NCI-H146 treated with DMSO at 0.1 percent for 48 hours (cell line): ENCODE measurements at regions not wholly inside any gene's neighbourhood (a gene's known extent, or its start where the extent isn't known, plus 50 kb on each side); places are given as distances from the start of the nearest gene placed in this dataset.
"Not testable (repeated sequence)": the region's sequence is repeated elsewhere in the genome, so short reads cannot be mapped to it uniquely, and the experiment has no call there.

ENCODE experiments used
- DNase-seq: peaks from one replicate; lab custom pipeline; 2025; ENCODE audit not compliant: unreplicated experiment; lab: John Stamatoyannopoulos, UW

DNA sequence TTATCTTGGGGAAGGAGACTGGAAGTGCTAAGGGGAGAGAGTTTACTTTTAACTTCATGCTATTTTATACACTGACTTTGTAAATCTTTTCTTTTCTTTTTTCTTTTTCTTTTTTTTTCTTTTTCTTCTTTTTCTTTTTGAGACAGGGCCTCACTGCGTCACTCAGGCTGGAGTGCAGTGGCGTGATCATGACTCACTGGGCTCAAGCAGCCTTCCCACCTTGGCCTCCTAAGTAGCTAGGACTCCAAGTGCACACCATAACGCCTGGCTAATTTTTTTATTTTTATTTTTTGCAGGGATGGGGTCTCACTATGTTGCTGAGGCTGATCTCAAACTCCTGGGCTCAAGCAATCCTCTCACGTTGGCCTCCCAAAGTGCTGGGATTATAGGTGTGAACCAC is 294.6 kb upstream of the PRICKLE1 start:
- no peak for DNase-seq

DNA sequence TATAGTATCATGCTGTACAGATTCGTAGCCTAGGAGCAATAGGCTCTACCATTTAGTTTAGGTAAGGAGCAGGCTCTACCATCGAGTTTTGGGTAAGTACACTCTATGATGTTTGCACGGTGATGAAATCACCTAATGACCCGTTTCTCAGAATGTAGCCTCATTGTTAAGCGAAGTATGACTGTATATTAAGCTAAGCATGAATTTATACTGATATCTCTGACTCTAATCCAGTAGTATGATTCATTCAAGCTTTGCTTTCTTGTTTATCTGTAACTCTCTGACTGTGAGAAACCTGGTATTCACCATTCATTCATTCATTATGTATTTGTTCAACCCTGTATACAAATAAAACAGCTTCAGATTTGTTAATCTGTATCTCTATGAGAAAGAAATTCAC is 283.9 kb upstream of the PRICKLE1 start:
- no peak for DNase-seq

DNA sequence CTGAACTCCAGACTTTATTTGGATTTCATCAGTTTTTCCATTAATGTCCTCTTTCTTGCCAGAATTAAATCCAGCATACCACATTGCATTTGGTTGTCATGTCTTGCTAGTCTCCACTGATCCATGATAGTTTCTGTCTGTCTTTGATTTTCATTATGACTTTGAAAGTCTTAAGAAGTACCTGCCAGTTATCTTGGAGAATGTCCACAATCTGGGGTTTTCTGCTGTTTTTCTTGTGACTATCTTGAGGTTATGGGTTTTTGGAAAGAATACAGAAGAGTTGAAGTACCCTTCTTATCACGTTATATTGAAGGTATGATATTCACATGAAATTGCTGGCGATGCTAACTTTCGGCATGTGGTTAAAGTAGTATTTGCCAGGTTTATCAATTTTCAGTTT is 282.3 kb upstream of the PRICKLE1 start:
- no peak for DNase-seq

DNA sequence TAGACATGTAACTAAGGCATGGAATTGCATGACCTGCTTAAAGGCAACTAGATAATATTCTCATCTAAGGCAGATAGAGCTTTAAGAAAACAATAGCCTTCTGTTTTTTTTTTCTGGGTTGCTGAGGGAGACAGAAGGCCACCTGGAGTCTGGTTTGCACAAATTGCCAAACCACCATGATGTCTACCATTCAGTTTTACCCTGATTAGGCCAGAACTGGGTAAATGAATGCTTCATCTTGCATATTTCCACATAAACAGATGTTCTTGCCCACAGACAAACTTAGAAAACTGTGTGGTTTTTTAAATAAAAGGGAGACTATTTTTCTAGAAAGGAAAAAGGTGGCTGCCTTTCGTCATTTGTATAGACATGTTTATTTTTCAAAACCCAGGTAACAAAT is 278.7 kb upstream of the PRICKLE1 start:
- DNase-seq = no peak

DNA sequence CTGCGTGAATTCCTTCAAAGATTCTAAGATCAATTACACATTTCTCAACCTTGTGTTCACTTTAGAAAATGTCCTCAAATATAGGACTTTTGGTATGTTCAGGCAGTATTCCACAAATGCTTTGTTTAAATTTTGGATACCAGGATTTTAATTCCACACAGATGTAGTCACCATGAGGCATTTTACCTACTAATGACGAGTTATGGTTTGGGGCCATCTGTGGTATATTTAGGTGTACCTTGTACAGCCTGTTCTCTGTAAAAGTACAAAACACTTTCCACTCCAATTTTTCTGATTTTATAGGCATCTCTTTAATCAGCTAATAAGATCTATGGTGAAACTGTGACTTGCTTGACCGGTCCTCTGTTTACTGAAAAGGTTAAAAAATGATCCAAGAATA is 275.7 kb upstream of the PRICKLE1 start:
- DNase-seq = no peak

DNA sequence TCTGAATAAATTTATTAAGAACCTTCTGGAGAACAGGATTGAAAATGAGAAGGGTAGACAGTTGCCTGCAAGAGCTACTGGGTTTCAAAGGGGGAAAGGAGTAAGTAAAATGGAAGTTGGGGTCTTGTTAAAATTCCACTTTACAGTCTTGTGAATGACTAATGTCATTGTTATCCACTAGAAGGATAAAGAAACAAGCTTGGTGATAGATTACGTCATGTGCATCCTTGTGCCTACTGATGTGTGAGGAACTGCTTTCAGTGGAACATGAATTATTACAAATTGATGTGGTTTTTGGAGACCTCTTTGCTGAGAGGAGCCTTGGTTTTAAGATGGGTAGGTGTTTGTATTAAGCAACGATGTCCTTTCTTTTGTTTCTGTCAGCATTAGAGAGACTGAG is 272.5 kb upstream of the PRICKLE1 start:
- DNase-seq = no peak

DNA sequence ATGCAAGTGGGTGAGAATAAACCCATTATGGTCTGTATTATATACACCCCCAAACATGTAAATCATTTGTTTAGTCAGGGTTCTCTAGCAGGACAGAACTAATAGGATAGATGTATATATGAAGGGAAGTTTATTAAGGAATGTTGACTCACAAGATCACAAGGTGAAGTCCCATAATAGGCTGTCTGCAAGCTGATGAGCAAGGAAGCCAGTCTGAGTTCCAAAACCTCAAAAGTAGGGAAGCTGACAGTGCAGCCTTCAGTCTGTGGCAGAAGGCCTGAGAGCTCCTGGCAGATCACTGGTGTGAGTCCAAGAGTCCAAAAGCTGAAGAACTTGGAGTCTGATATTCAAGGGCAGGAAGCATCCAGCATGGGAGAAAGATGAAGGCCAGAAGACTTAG is 270.8 kb upstream of the PRICKLE1 start:
- not testable (repeated sequence) for DNase-seq

DNA sequence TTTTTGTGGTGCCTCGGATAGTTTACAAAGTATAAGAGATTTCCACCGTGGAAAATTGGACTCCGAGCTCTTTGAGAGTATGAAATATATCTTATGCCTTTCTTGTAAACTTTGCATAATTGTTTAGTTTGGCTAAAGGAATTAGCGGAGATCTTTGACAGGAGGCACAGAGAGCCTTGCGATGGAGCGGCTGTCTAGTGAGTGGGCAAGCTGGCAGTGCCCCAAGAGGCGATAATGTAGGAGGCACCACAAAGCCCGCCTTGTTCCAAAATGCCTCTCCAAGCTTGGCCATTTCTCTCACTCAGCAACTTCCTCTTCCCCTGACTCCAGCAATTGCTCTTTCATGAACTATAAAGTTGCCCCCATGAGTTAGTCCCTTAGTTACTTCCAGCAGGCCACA is 270.1 kb upstream of the PRICKLE1 start:
- DNase-seq = no peak

DNA sequence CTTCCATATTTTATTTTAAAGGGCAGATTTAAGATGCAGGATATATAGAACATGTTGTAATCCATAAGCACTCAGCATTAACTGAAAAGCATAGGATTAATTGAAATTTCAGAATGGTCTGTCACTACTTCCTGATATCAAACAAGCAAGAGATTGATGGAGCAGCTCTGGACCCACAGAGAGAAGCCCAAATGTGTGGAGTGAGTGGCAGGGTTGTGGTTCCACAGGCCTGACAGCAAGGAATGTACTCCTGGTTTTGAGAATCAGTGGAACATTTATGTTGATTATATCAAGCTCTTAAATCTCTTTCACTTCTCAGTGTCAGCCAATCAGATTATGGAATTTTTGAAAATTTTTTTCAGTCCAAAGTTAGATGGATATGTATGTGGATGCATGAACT is 267.6 kb upstream of the PRICKLE1 start:
- DNase-seq = no peak

DNA sequence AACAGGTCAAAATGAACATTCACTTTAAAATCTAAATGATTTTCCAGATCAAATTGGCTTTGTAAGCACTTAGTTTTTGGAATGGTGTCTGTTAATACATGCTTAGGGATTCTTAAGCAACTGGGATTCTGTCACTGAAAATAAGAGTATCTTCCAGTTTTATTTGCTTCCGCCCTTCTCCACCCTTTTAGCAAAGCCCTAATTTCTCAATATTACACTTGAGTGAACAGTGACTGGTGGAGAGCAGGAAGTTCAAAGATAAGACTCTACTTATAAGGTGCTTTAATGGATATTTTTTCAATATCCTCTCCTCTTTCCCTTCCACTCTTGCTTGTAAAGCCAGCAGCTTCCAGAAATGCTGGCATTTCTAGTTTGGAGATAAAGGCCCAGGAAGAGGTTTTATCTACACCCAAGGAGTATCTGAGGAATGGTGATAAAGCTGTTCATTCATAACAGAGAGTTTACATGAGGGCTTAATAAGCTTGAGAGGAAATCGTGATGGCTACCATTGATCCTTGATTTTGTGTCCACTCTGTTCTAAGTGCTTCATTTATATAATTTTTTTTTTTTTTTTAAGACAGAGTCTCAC is 265.9 kb upstream of the PRICKLE1 start:
- DNase-seq = no peak

DNA sequence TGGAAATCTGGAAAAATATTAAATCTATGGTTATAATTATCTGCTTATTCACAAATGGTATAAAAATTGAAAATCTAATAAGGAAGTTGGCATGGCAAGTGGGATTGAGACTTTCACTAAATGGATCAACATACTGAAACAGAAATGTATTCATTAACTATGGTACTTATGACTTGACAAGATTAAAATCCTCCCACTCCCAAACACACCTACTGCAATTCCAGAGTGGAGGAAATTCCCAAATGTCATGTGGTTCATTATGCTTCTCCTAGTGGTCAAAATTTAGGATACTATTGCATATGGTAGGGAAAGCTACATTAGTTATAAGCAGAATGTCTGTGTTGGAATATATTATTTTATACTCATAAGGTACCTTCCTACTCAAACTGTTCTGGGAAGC is 265.3 kb upstream of the PRICKLE1 start:
- no peak for DNase-seq

DNA sequence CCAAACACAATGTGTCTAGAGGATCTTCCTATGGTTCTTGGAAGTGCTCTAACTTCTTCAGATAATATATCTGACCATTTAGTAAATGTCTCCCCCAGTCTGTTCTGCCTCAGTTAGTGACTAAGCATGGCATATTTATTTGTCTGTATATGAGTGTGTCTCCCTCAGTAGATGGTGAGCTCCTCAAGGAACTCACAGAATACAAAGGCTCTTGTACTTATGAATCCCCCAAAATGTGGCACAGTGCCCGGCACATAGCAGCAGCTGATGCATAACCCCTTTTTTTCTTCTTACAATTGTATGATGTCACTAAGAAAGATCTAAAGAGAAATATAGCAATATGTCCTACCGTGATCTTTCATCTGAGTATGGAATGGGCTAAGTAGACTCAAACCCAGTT is 264.7 kb upstream of the PRICKLE1 start:
- no peak for DNase-seq

DNA sequence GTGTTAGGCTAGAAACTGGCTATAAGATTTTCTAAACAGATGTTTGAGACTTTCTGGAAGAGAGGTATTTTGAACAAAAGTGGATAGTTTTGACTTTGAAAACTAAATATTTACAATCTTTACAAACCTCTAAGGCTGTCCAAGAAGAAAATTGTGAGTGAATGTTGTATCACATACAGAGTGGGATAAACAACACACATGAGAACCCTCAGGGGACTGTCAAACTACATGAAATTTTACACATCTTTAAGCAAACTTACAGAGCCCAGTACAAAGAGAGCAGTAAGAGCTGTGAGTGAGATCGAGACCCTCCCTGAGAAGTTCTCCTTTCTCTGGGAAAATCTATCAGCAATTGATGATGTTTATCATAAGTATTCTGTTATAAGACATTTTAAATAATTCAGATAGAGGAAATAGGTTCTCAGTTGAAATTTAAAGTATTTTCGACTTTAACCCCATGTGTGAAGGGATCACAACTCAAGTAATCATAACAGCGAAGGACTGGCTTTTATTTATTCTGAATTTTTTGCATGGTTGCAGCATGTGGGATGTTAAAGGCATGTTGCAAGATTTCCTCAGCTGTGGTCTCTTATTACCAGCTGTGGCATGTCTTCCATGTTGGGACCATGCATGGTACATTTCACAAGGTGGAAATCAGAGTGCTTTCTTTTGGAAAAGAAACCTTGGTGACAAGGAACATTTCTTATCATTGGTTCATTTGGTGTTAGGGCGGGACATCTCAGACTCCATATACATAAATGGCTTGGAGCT is 264.0 kb upstream of the PRICKLE1 start:
- DNase-seq = no peak

DNA sequence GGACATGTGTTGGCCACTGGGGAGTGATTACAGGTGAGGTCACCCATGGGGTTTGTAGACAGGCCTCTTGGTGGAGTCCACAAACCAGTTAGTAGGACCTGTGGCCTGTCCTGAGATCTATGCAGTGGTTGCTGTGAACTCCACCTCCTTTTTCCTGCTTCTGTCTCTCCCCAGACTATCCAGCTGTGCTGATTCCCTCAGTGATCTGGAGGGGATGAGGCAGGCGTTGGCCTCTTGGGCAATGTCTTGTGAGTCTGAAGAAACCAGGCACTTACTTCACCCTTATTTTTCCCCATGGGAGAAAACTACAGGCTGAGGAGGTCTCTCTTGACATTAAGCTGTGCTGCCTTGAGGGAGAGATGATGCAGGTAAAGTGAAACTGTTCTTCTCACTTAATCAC is 257.2 kb upstream of the PRICKLE1 start:
- DNase-seq = no peak

DNA sequence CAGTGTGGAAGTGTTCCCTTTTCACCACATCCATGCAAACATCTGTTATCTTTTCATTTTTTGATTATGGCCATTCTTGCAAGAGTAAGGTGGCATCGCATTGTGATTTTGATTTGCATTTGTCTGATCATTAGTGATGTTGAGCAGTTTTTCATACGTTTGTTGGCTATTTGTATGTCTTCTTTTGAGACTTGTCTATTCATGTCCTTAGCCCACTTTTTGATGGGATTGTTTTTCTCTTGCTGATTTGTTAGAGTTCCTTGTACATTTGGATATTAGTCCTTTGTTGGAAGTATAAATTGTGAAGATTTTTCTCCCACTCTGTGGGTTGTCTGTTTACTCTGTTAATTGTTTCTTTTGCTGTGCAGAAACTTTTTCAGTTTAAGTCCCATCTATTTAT is 244.5 kb upstream of the PRICKLE1 start:
- DNase-seq = no peak

DNA sequence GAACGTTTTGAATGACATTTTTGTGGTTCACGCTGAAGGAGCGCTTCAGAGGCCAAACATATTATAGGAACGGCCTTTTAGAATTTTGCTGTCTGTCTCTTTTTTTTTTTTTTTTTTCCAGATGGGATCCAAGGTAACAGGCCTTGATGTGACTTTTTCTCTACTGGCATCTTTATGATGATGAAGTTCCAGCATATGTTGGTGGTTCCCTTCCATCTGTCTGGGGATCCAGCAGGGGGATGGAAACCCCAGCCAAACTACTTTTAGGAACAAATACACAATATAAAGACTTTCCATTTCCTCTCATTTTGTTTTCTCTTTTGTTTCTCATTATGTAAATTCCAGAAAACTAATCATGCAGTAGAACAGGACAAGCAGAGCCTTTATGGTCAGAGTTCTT is 239.3 kb upstream of the PRICKLE1 start:
- no peak for DNase-seq

DNA sequence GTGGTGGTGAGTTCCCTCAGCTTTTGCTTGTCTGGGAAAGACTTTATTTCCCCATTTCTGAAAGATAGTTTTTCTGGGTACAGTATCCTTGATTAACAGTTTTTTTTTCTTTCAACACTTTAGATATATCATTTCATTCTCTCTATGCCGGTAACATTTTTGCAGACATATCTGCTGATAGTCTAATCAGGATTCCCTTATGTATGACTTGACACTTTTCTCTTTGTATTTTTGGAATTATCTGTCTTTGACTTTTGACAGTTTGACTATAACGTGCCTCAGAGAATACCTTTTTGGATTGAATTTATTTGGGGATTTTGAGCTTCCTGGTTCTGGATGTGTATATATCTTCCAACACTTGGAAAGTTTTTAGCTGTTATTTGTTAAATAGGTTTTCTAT is 234.8 kb upstream of the PRICKLE1 start:
- DNase-seq = no peak

DNA sequence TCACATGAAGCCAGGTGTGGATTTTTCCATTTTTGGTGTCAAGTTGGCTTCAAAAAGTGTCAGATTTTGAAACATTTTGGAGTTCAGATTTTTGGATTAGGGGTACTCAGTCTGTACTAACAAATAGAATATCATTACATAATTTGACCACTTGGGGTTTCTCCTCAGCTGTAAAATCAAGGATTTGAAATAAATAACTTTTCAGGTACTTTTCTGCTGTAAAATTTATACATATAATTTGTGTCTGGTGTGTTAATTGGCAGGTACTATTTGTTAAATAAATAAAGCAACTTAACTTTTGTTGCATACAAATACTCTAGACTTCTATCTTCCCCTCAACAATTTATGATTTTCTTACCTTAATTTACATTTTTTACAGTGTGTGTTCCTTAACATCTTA is 234.1 kb upstream of the PRICKLE1 start:
- no peak for DNase-seq

DNA sequence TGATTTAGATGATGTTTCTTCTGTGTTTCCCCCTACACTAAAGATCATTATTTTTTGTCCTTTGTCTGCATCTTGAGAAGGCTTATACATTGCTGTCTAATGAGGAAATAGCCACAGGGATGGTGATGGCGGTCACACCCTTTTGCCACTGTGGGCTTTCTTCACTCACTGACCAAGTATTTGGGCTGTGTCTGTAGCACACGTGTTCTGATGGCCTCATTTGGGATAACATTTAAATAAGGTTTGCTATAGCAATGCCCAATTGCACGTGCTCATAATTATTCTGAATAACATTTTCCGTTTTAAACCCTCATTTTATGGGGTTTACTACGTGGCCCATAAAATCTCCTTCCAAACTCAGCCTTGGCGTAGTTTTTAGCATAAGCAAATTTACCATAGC is 230.3 kb upstream of the PRICKLE1 start:
- no peak for DNase-seq

DNA sequence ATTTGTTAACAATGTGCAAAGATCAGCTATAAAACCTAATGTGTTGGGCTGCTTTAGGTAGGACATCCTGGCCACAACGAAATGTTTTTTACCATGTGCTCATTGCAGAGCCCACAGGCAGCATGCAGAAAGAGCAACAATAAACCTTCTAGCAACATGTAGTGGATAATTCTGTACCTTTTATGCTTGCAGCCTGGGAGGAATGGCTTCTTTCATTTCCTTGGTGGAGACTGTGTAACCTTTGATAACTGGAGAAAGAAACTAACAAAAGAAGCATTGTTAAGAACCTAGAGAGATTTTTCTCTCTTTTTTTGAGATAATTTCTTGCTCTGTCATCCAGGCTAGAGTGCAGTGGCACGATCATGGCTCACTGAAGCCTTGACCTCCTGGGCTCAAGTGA is 225.5 kb upstream of the PRICKLE1 start:
- no peak for DNase-seq

DNA sequence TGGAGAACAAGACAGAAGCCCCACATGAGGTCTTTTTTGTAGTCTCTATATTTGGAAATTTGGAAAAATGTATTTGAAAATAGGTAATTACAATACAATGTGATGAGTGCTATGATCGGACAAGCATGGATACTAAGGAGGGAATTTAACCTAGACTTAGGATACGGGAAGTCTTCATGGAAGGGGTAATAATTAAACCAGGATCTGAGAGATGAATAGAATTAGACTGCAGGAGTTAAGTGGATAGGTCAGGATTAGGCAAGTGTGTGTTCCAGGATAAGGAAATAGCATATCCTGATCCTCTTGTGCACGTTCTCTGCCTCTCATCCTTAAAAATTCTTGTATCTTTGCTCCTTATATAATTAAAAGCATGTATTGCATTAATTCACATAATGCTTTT is 223.3 kb upstream of the PRICKLE1 start:
- DNase-seq = no peak

DNA sequence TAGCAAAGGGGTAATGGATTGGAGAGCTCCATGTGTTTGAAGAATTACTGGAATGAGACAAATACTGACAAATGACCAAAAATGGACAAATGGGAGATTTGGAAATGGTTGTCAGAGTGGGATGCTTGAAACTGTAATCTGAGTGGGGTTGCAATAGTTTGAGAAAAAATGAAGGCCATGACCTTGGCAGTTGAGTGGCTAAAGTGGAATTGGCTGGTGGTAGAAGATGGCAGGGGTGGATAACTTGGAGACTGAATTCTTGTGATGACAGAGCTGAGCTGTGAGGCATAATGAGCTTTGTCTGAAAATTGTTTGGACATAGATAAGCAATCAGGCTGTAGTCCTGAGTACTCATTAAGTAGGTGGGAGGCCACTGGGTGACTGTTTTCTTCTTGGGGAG is 222.5 kb upstream of the PRICKLE1 start:
- DNase-seq = no peak

DNA sequence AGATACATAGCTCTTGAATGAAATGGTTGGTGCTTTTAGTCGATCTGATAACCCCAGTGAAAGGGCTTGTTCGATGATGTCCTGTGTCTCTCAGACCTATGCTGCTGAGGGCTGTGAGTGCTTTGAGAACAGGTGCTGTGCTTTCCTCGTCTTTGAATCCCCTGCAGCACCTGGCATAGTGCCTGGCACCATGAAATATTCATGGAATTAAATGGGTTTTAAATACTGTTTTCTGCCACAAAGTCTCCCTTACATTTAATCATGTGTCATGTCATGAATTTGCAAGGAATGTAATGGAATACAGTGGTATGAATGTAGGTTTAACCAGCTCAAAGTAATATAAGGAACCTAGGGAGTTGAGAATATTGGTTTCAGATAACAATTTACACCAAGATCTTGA is 220.5 kb upstream of the PRICKLE1 start:
- no peak for DNase-seq
